Tibial nerve (tissue), 4 donors: ENCODE measurements at regions not wholly inside any gene's neighbourhood (a gene's known extent, or its start where the extent isn't known, plus 50 kb on each side); places are given as distances from the start of the nearest gene placed in this dataset.

Experiments used
- EP300 ChIP-seq, 2 donors: sonication (generic); formaldehyde crosslinking; IDR thresholded peaks; one replicate each; pipeline ENCODE4 v1.6.1; 2017; ENCODE audit warnings: antibody characterized with exemption in 2 of 2, mild to moderate bottlenecking in 1 of 2
- POLR2A ChIP-seq, 2 donors: fragments of 450-650 bp; IDR thresholded peaks; one replicate each; pipeline ENCODE4 v1.6.1; 2017; ENCODE audit warnings: antibody characterized with exemption in 2 of 2, mild to moderate bottlenecking in 2 of 2, moderate library complexity in 2 of 2
- TF ChIP-seq, protein P1 (sequence below), 5 experiments: fragments of 200-600 bp in 3 of 5; fragments of 450-650 bp in 2 of 5; sonication (generic) in 3 of 5; IDR thresholded peaks; one replicate each; pipeline ENCODE4 v1.5.1; 2016 to 2019; ENCODE audit warnings: antibody characterized with exemption in 5 of 5, mild to moderate bottlenecking in 3 of 5, moderate library complexity in 2 of 5

DNA sequence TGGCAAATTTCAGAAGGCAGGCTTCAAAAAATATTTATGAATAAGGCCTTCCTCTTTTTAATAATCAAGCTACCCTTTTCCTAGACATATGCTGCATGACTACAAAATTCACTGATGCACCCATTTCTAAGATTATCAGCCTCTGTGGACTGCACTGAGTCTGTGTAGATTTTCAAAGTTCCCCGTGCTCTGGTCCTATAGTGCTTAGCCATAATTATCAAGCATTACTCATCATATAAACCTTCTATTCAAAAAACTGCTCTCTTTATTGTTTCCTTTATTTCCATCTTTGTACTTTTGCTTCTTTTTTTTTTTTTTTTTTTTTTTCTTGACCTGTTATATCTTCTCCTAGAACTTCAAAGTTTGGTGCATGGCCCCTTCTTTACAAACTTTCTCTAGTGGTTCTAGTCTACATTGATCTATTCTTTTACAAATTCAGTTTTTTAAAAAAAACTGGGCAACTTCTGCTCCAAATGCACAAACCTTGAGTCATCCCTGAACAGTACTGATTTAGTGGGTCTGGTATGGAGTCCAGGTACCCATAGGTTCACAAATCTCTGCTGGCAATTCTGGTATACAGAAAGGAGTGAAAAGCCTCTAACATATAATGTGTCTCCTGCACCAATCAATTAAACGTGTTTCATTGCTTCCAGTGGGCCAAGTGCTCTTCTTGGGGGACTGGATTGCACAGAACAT lies 481.9 kb downstream of the NUP35 start:
- TF ChIP-seq, protein P1, sequence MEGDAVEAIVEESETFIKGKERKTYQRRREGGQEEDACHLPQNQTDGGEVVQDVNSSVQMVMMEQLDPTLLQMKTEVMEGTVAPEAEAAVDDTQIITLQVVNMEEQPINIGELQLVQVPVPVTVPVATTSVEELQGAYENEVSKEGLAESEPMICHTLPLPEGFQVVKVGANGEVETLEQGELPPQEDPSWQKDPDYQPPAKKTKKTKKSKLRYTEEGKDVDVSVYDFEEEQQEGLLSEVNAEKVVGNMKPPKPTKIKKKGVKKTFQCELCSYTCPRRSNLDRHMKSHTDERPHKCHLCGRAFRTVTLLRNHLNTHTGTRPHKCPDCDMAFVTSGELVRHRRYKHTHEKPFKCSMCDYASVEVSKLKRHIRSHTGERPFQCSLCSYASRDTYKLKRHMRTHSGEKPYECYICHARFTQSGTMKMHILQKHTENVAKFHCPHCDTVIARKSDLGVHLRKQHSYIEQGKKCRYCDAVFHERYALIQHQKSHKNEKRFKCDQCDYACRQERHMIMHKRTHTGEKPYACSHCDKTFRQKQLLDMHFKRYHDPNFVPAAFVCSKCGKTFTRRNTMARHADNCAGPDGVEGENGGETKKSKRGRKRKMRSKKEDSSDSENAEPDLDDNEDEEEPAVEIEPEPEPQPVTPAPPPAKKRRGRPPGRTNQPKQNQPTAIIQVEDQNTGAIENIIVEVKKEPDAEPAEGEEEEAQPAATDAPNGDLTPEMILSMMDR (IDR thresholded peaks at IDR 0.05): no peak
- TF ChIP-seq EP300 (IDR thresholded peaks at IDR 0.05): no peak
- TF ChIP-seq POLR2A (IDR thresholded peaks at IDR 0.05): no peak
